ENCODE measurements at regions not wholly inside any gene's neighbourhood (a gene's known extent, or its start where the extent isn't known, plus 50 kb on each side); places are given as distances from the start of the nearest gene placed in this dataset.

GRCh38 chr2:168402531-168402930 lies 53.5 kb upstream of the CERS6 start:
- TF ChIP-seq, protein P1, sequence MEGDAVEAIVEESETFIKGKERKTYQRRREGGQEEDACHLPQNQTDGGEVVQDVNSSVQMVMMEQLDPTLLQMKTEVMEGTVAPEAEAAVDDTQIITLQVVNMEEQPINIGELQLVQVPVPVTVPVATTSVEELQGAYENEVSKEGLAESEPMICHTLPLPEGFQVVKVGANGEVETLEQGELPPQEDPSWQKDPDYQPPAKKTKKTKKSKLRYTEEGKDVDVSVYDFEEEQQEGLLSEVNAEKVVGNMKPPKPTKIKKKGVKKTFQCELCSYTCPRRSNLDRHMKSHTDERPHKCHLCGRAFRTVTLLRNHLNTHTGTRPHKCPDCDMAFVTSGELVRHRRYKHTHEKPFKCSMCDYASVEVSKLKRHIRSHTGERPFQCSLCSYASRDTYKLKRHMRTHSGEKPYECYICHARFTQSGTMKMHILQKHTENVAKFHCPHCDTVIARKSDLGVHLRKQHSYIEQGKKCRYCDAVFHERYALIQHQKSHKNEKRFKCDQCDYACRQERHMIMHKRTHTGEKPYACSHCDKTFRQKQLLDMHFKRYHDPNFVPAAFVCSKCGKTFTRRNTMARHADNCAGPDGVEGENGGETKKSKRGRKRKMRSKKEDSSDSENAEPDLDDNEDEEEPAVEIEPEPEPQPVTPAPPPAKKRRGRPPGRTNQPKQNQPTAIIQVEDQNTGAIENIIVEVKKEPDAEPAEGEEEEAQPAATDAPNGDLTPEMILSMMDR (IDR thresholded peaks at IDR 0.05; ENCODE audit: low read depth, low read length, missing control alignments) = no peak
- no peak overlapping the region for H3K4me3 ChIP-seq (ENCODE audit: low read depth, low read length)
- no peak for DNase-seq (ENCODE audit: low read depth)

DNA sequence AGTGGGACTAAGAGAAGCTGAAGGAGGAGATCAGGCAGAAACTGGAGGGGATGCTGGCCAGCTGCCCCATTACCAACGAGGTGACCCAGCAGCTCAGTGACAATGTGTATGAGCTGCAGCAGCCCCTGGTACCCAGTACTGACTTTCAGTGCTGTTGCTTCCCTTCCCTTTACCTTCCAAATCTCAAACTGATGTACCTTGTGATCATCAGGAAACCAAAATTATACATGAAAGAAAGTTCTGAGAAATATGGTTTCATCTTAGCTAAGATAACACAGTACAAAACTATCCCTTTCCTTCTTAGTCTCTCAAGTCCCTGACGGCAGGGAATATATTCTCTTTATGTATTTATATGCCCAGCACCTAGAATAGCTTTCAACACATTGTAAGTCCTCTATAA lies 52.3 kb upstream of the CERS6 start:
- H3K4me3 ChIP-seq (ENCODE audit: low read depth, low read length) = no peak overlapping the region
- TF ChIP-seq, protein P1 (IDR thresholded peaks at IDR 0.05; ENCODE audit: low read depth, low read length, missing control alignments) = no peak
- no peak for DNase-seq (ENCODE audit: low read depth)

DNA sequence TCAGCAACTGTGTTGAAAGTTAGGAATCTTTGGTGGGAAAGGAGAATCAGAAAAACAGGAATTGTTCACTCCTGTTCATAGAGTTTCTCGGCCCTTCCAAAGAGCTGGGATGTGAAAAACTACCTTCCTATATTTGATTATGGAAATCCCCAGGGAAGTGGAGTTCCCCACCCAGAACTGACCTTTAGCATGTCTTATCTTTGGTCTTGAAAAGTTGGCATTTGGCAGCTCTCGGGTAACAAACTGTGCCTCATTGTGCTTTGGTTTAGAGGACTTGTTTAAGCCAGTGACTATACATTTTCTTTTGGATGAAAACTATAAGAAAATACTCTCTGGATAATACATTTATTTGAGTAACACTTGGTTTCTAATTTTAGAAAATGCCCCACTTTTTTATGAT lies 51.3 kb upstream of the CERS6 start:
- no peak overlapping the region for H3K4me3 ChIP-seq (ENCODE audit: low read depth, low read length)
- DNase-seq (ENCODE audit: low read depth) = no peak
- TF ChIP-seq, protein P1 (IDR thresholded peaks at IDR 0.05; ENCODE audit: low read depth, low read length, missing control alignments) = no peak
